ENCODE measurements at regions not wholly inside any gene's neighbourhood (a gene's known extent, or its start where the extent isn't known, plus 50 kb on each side); places are given as distances from the start of the nearest gene placed in this dataset.
"Not testable (repeated sequence)": the region's sequence is repeated elsewhere in the genome, so short reads cannot be mapped to it uniquely, and the experiment has no call there.

GRCh38 chrX:14344172-14344940 lies 185.0 kb upstream of the GLRA2 start:
- DNase-seq (ENCODE audit: low read depth), result no peak
- no peak overlapping the region for H3K4me3 ChIP-seq (ENCODE audit: low read depth, low read length)
- TF ChIP-seq CTCF (IDR thresholded peaks at IDR 0.05; ENCODE audit: insufficient read depth, low read length), result peak; percentile 2

GRCh38 chrX:14309431-14309830 lies 219.9 kb upstream of the GLRA2 start:
- no peak for DNase-seq (ENCODE audit: low read depth)
- H3K4me3 ChIP-seq (ENCODE audit: low read depth, low read length), result no peak overlapping the region
- no peak for TF ChIP-seq CTCF (IDR thresholded peaks at IDR 0.05; ENCODE audit: insufficient read depth, low read length)

- DNase-seq (ENCODE audit: low read depth); H3K4me3 ChIP-seq (ENCODE audit: low read depth, low read length): not testable (repeated sequence)
These were observed 220.4 kb upstream of the GLRA2 start for GRCh38 chrX:14308976-14309375.

- DNase-seq (ENCODE audit: low read depth), result no peak
- no peak for TF ChIP-seq CTCF (IDR thresholded peaks at IDR 0.05; ENCODE audit: insufficient read depth, low read length)
- H3K4me3 ChIP-seq (ENCODE audit: low read depth, low read length), result no peak overlapping the region
These were observed 225.4 kb upstream of the GLRA2 start for GRCh38 chrX:14303891-14304290.

GRCh38 chrX:14302561-14302960 lies 226.8 kb upstream of the GLRA2 start:
- not testable (repeated sequence) for DNase-seq (ENCODE audit: low read depth); H3K4me3 ChIP-seq (ENCODE audit: low read depth, low read length)

- TF ChIP-seq CTCF (IDR thresholded peaks at IDR 0.05; ENCODE audit: insufficient read depth, low read length), result no peak
- no peak overlapping the region for H3K4me3 ChIP-seq (ENCODE audit: low read depth, low read length)
- no peak for DNase-seq (ENCODE audit: low read depth)
These were observed 229.0 kb upstream of the GLRA2 start for GRCh38 chrX:14300376-14300775.

GRCh38 chrX:14295426-14295825 lies 233.9 kb upstream of the GLRA2 start:
- TF ChIP-seq CTCF (IDR thresholded peaks at IDR 0.05; ENCODE audit: insufficient read depth, low read length), result no peak
- H3K4me3 ChIP-seq (ENCODE audit: low read depth, low read length), result no peak overlapping the region
- DNase-seq (ENCODE audit: low read depth), result no peak
